ENCODE measurements at regions not wholly inside any gene's neighbourhood (a gene's known extent, or its start where the extent isn't known, plus 50 kb on each side); places are given as distances from the start of the nearest gene placed in this dataset.

- H3K4me3 ChIP-seq (ENCODE audit: low read depth, poor library complexity, severe bottlenecking) = no peak overlapping the region
- WGBS, 2 donors = 82 to 83% methylated on average over 2 of the region's 2 CpGs
- TF ChIP-seq CTCF (IDR thresholded peaks at IDR 0.05) (no peak), POLR2A (IDR thresholded peaks at IDR 0.05) (no peak)
- DNase-seq (ENCODE audit: low spot score in 2 of 2) = no peak
- intact Hi-C loops (cut with DNase I; ENCODE audit: low total_unique reads) = no loop called here
Measured at GRCh38 chr5:61630908-61631307, 298.9 kb downstream of the ZSWIM6 start.

DNA sequence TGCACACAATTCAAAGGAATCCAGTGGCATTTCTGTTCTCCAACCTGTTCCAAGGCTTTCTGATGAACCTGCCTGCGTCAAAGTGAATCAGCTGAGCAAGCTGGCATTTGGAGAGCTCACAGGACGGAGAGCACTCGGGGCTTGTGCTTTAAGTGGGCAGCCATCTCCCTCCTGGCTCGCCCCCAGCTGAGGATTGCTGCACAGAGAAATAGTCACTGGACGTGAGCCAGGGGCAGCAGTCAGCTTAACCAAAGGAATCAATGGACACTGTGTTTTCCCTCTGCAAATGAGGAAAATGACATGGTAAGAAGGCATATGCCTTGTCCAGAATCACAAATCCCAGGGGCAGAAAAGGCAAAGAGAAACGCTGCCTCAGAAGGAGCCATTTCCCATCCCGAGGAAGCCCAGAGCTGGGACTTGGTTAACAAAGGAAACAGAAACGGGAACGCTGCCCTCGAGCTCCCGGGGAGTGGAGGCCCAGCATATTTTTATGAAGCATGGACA, 299.4 kb downstream of the ZSWIM6 start:
- no peak for DNase-seq (ENCODE audit: low spot score in 2 of 2)
- no peak overlapping the region for H3K4me3 ChIP-seq (ENCODE audit: low read depth, poor library complexity, severe bottlenecking)
- intact Hi-C loops (cut with DNase I; ENCODE audit: low total_unique reads) = no loop called here
- no peak for TF ChIP-seq CTCF (IDR thresholded peaks at IDR 0.05)
- TF ChIP-seq POLR2A (IDR thresholded peaks at IDR 0.05) = no peak
- WGBS, 2 donors = 56 to 59% methylated on average over 11 of the region's 11 CpGs

- no peak for DNase-seq (ENCODE audit: low spot score in 2 of 2)
- 75 to 85% methylated on average over 2 of the region's 2 CpGs for WGBS, 2 donors
- no peak overlapping the region for H3K4me3 ChIP-seq (ENCODE audit: low read depth, poor library complexity, severe bottlenecking)
- intact Hi-C loops (cut with DNase I; ENCODE audit: low total_unique reads) = no loop called here
- no peak for TF ChIP-seq POLR2A (IDR thresholded peaks at IDR 0.05)
- TF ChIP-seq CTCF (IDR thresholded peaks at IDR 0.05) = no peak
Measured at GRCh38 chr5:61632064-61632463, 300.0 kb downstream of the ZSWIM6 start.

DNA sequence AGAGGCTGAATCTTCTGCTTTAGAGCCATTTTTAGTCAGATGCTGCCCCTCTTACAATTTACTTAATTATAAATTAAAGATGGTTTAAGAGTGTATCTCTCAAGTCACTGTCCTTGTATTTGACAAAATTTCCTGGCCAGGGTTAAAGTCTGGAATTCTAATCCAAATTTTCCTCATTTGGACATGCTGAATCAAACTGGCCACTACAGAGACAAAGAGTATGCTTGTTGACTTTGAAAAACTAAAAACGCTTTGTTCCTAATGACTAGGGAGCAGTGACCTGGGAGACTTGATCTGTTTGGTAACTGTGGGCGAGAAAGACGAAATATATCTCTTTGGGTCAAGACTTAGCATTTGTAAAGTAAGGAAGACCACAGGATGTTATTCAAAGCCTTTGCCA, 303.2 kb downstream of the ZSWIM6 start:
- intact Hi-C loops (cut with DNase I; ENCODE audit: low total_unique reads) = no loop called here
- 88 to 92% methylated on average over 3 of the region's 3 CpGs for WGBS, 2 donors

GRCh38 chr5:61637566-61637965, 305.5 kb downstream of the ZSWIM6 start:
- H3K4me3 ChIP-seq (ENCODE audit: low read depth, poor library complexity, severe bottlenecking) = no peak overlapping the region
- intact Hi-C loops (cut with DNase I; ENCODE audit: low total_unique reads) = no loop called here
- TF ChIP-seq POLR2A (IDR thresholded peaks at IDR 0.05) (no peak), CTCF (IDR thresholded peaks at IDR 0.05) (no peak)

More for the DNA sequence above, 303.2 kb downstream of the ZSWIM6 start:
- DNase-seq (ENCODE audit: low spot score in 2 of 2) = no peak
- no peak overlapping the region for H3K4me3 ChIP-seq (ENCODE audit: low read depth, poor library complexity, severe bottlenecking)
- TF ChIP-seq POLR2A (IDR thresholded peaks at IDR 0.05) (no peak), CTCF (IDR thresholded peaks at IDR 0.05) (no peak)

DNA sequence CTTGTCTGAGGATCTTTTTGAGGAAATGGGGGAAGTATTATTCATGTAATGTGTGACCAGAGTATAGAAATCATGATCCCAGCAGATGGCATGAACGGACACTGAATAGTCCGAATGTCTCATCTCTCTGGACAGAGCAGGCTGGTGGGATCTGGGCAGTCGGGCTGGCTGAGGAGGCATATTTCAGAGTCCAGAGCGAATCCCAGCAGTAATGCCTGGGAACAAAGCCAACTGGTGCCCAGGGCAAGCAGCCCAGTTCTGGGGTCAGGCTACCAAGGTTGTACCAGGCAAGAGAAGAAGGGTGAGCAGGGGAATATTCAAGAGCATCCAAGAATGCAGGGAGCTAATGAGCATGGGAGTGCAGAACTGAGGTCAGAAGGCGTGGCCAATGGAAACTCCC, 306.4 kb downstream of the ZSWIM6 start:
- TF ChIP-seq POLR2A (IDR thresholded peaks at IDR 0.05) (no peak), CTCF (IDR thresholded peaks at IDR 0.05) (no peak)
- DNase-seq (ENCODE audit: low spot score in 2 of 2) = no peak
- WGBS, 2 donors = 82 to 91% methylated on average over 5 of the region's 5 CpGs
- H3K4me3 ChIP-seq (ENCODE audit: low read depth, poor library complexity, severe bottlenecking) = no peak overlapping the region
- intact Hi-C loops (cut with DNase I; ENCODE audit: low total_unique reads) = no loop called here

More at GRCh38 chr5:61637566-61637965, 305.5 kb downstream of the ZSWIM6 start:
- DNase-seq (ENCODE audit: low spot score in 2 of 2) = no peak

Measured in lower leg skin (tissue), 4 donors.